H9 (cell line): ENCODE measurements at regions not wholly inside any gene's neighbourhood (a gene's known extent, or its start where the extent isn't known, plus 50 kb on each side); places are given as distances from the start of the nearest gene placed in this dataset.

ENCODE experiments used
- DNase-seq: peaks from one replicate; pipeline ENCODE4 v3.0.0-alpha.2; 2017
- H2AFZ ChIP-seq: one replicate; pipeline ENCODE4 v1.6.1; 2013; ENCODE audit warnings: mild to moderate bottlenecking, low read length, control low read depth, moderate library complexity
- H2AK5ac ChIP-seq: 2 replicates; pipeline ENCODE4 v1.6.1; 2013; ENCODE audit warnings: low read length, control low read depth, mixed read lengths; ENCODE audit not compliant: insufficient read length
- H2BK120ac ChIP-seq: one replicate; pipeline ENCODE4 v1.6.1; 2013; ENCODE audit warnings: low read depth, mild to moderate bottlenecking, low read length, control low read depth, inconsistent platforms; ENCODE audit not compliant: poor library complexity, severe bottlenecking
- H2BK12ac ChIP-seq: 2 replicates; pipeline ENCODE4 v1.6.1; 2013; ENCODE audit warnings: low read length, control low read depth, mixed read lengths, low read depth; ENCODE audit not compliant: insufficient read length
- H2BK15ac ChIP-seq: 2 replicates; pipeline ENCODE4 v1.6.1; 2013; ENCODE audit warnings: low read depth, low read length, control low read depth
- H2BK20ac ChIP-seq: one replicate; pipeline ENCODE4 v1.6.1; 2013; ENCODE audit warnings: low read depth, mild to moderate bottlenecking, low read length, control low read depth, inconsistent platforms; ENCODE audit not compliant: poor library complexity, severe bottlenecking
- H2BK5ac ChIP-seq: 2 replicates; pipeline ENCODE4 v1.6.1; 2013; ENCODE audit warnings: low read length, control low read depth, mixed read lengths; ENCODE audit not compliant: insufficient read length
- H3K14ac ChIP-seq: 2 replicates; pipeline ENCODE4 v1.6.1; 2013; ENCODE audit warnings: low read length, control low read depth; ENCODE audit not compliant: insufficient read depth
- H3K18ac ChIP-seq: 2 replicates; pipeline ENCODE4 v1.6.1; 2013; ENCODE audit warnings: low read depth, mild to moderate bottlenecking, mixed read lengths, low read length, control low read depth; ENCODE audit not compliant: insufficient read length
- H3K23ac ChIP-seq: 2 replicates; pipeline ENCODE4 v1.6.1; 2013; ENCODE audit warnings: low read length, control low read depth, mixed read lengths, low read depth; ENCODE audit not compliant: insufficient read length
- H3K23me2 ChIP-seq: 2 replicates; pipeline ENCODE4 v1.6.1; 2013; ENCODE audit warnings: low read depth, mild to moderate bottlenecking, mixed read lengths, low read length, control low read depth; ENCODE audit not compliant: insufficient read length, poor library complexity, severe bottlenecking
- H3K27ac ChIP-seq: 2 replicates; pipeline ENCODE4 v1.5.1; 2013; ENCODE audit warnings: low read length, control low read depth, mixed read lengths, low read depth; ENCODE audit not compliant: insufficient read length
- H3K27me3 ChIP-seq: 2 replicates; pipeline ENCODE4 v1.6.1; 2013; ENCODE audit warnings: low read length, control low read depth, inconsistent platforms; ENCODE audit not compliant: insufficient read depth
- H3K4ac ChIP-seq: 2 replicates; pipeline ENCODE4 v1.6.1; 2013; ENCODE audit warnings: low read depth, mild to moderate bottlenecking, control low read depth, inconsistent platforms, low read length, moderate library complexity
- H3K4me1 ChIP-seq: 2 replicates; pipeline ENCODE4 v1.6.1; 2013; ENCODE audit warnings: low read length, control low read depth, inconsistent platforms; ENCODE audit not compliant: insufficient read depth
- H3K4me2 ChIP-seq: 2 replicates; pipeline ENCODE4 v1.6.1; 2013; ENCODE audit warnings: low read length, control low read depth, mixed read lengths; ENCODE audit not compliant: insufficient read length, insufficient read depth
- H3K56ac ChIP-seq: 2 replicates; pipeline ENCODE4 v1.6.1; 2013; ENCODE audit warnings: low read depth, mild to moderate bottlenecking, mixed read lengths, low read length, control low read depth; ENCODE audit not compliant: insufficient read length
- H3K79me1 ChIP-seq: 2 replicates; pipeline ENCODE4 v1.6.1; 2013; ENCODE audit warnings: low read depth, mild to moderate bottlenecking, moderate library complexity, low read length, control low read depth, inconsistent platforms; ENCODE audit not compliant: insufficient read depth, poor library complexity, severe bottlenecking
- H3K79me2 ChIP-seq: 2 replicates; pipeline ENCODE4 v1.6.1; 2013; ENCODE audit warnings: low read length, control low read depth, inconsistent platforms; ENCODE audit not compliant: insufficient read depth
- H3K9ac ChIP-seq: 2 replicates; pipeline ENCODE4 v1.6.1; 2013; ENCODE audit warnings: low read length, control low read depth, mixed read lengths; ENCODE audit not compliant: insufficient read length; ENCODE audit errors: extremely low read depth
- H3K9me3 ChIP-seq: one replicate; pipeline ENCODE4 v1.6.1; 2013; ENCODE audit warnings: low read depth, low read length, inconsistent platforms; ENCODE audit not compliant: control insufficient read depth
- H3T11ph ChIP-seq: one replicate; pipeline ENCODE4 v1.6.1; 2013; ENCODE audit warnings: mild to moderate bottlenecking, low read length, control low read depth, inconsistent platforms
- H4K20me1 ChIP-seq: one replicate; pipeline ENCODE4 v1.6.1; 2013; ENCODE audit not compliant: control insufficient read depth, insufficient read length, insufficient read depth
- H4K5ac ChIP-seq: 2 replicates; pipeline ENCODE4 v1.6.1; 2013; ENCODE audit warnings: low read depth, mild to moderate bottlenecking, mixed read lengths, low read length, control low read depth; ENCODE audit not compliant: insufficient read length
- H4K8ac ChIP-seq: replicated peaks from 2 replicates; pipeline ENCODE4 v1.6.1; 2013; ENCODE audit warnings: low read length, control low read depth, mixed read lengths, low read depth; ENCODE audit not compliant: insufficient read length
- H4K91ac ChIP-seq: 2 replicates; pipeline ENCODE4 v1.6.1; 2013; ENCODE audit warnings: low read depth, mild to moderate bottlenecking, moderate library complexity, mixed read lengths, low read length, control low read depth; ENCODE audit not compliant: insufficient read length
- H3K27ac Mint-ChIP-seq, 3 experiments: 2 replicates in 2 of 3; 3 replicates in 1 of 3; pipeline ENCODE4 v1.8.0; 2020 to 2021; ENCODE audit warnings: mixed read lengths in 3 of 3, mild to moderate bottlenecking in 1 of 3, moderate library complexity in 1 of 3
- H3K27me3 Mint-ChIP-seq: 2 replicates; pipeline ENCODE4 v1.8.0; 2021; ENCODE audit warnings: low read depth, mild to moderate bottlenecking, moderate library complexity, mixed read lengths
- H3K36me3 Mint-ChIP-seq, 3 experiments: 2 replicates in 2 of 3; 3 replicates in 1 of 3; pipeline ENCODE4 v1.8.0; 2020 to 2021; ENCODE audit warnings: low read depth in 3 of 3, mixed read lengths in 3 of 3; ENCODE audit not compliant: insufficient read depth in 1 of 3
- H3K4me1 Mint-ChIP-seq, 2 experiments: 2 replicates each; pipeline ENCODE4 v1.8.0; 2020; ENCODE audit warnings: mixed read lengths in 2 of 2
- H3K4me3 Mint-ChIP-seq, 2 experiments: 2 replicates in 1 of 2; 3 replicates in 1 of 2; pipeline ENCODE4 v1.8.0; 2020 to 2021; ENCODE audit warnings: mild to moderate bottlenecking in 2 of 2, mixed read lengths in 2 of 2, moderate library complexity in 1 of 2
- H3K9me3 Mint-ChIP-seq, 2 experiments: 2 replicates in 1 of 2; 3 replicates in 1 of 2; pipeline ENCODE4 v1.8.0; 2020; ENCODE audit warnings: mild to moderate bottlenecking in 2 of 2, mixed read lengths in 2 of 2, moderate library complexity in 1 of 2
- CTCF ChIP-seq: fragments of 200-600 bp; sonication (generic); conservative IDR thresholded peaks from 3 replicates; pipeline ENCODE4 v1.8.0; 2021; ENCODE audit warnings: antibody characterized with exemption, mild to moderate bottlenecking
- WGBS: extraction: QIAGEN DNeasy Blood & Tissue Kit; methylation state at CpG from one replicate; pipeline ENCODE4 v1.1.7; 2013; ENCODE audit warnings: missing lambda C conversion rate, low lambda C conversion rate, mixed read lengths; ENCODE audit not compliant: insufficient read length; ENCODE audit errors: extremely low coverage; 5-methylcytosine and 5-hydroxymethylcytosine counted together

DNA sequence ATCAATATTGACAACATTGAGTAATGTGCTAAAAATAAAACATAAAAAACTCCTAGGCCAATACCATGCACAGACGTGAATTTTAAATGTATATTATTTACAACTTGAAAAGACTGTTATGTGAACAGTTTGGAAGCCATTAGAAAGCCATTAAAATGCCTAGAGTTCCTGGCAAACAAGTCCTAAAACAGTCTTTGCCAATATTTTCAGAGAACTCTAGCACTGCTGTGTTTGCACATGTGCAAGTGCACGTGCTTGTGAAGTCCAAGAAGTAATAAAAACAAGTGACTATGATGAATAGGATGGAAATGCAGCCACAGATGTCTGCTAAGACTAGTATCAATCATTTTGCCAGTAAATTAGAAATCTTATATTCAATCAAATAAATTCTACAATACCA, 1447.6 kb downstream of the GRIK2 start:
- H2BK120ac ChIP-seq, result no peak overlapping the region

More for the DNA sequence above, 1447.6 kb downstream of the GRIK2 start:
- no peak overlapping the region for H2AFZ ChIP-seq
- DNase-seq, result no peak
- H3K9ac ChIP-seq, result no peak overlapping the region
- H3K36me3 Mint-ChIP-seq, result no peaks in the 10 kb centered on the region
- no peak overlapping the region for H2AK5ac ChIP-seq
- no peaks in the 10 kb centered on the region for H4K20me1 ChIP-seq
- no peak overlapping the region for H3K18ac ChIP-seq
- H2BK12ac ChIP-seq, result no peak overlapping the region
- no CpG with 5 or more reads among the region's 2 CpGs for WGBS
- H3K4ac ChIP-seq, result no peak overlapping the region
- no peak overlapping the region for H3K56ac ChIP-seq
- no peak overlapping the region for H2BK5ac ChIP-seq
- H3K4me2 ChIP-seq, result no peak overlapping the region
- H3T11ph ChIP-seq, result no peak overlapping the region
- no peak overlapping the region for H2BK15ac ChIP-seq
- H3K27ac ChIP-seq, result no peak overlapping the region
- H3K23ac ChIP-seq, result no peak overlapping the region
- no peaks in the 10 kb centered on the region; a peak in 1 of 5 replicates for H3K9me3 Mint-ChIP-seq
- H3K9me3 ChIP-seq, result no peaks in the 10 kb centered on the region
- no peaks in the 10 kb centered on the region for H3K79me2 ChIP-seq
- no peak overlapping the region for H3K14ac ChIP-seq
- H4K91ac ChIP-seq, result no peak overlapping the region
- TF ChIP-seq CTCF, result no peak
- no peak overlapping the region for H3K4me3 Mint-ChIP-seq
- H3K27me3 ChIP-seq, result no peaks in the 10 kb centered on the region
- H3K23me2 ChIP-seq, result no peaks in the 10 kb centered on the region
- H3K27me3 Mint-ChIP-seq, result no peaks in the 10 kb centered on the region
- no peak overlapping the region for H4K5ac ChIP-seq
- no peak overlapping the region for H3K27ac Mint-ChIP-seq
- H3K4me1 Mint-ChIP-seq, result no peaks in the 10 kb centered on the region
- no peaks in the 10 kb centered on the region for H3K4me1 ChIP-seq
- no peaks in the 10 kb centered on the region for H3K79me1 ChIP-seq
- no peak overlapping the region for H4K8ac ChIP-seq
- H2BK20ac ChIP-seq, result no peak overlapping the region
